ENCODE measurements at regions not wholly inside any gene's neighbourhood (a gene's known extent, or its start where the extent isn't known, plus 50 kb on each side); places are given as distances from the start of the nearest gene placed in this dataset.

GRCh38 chr16:85535352-85536072 is 77.6 kb upstream of the GSE1 start (continued):
- TF ChIP-seq MAF1 (CRISPR knock-in tag; IDR thresholded peaks at IDR 0.05; ENCODE audit: borderline replicate concordance) (peak; percentile 53; the same call in 1 of the 2 replicates), ZNF550 (CRISPR knock-in tag; IDR thresholded peaks at IDR 0.05; ENCODE audit: borderline replicate concordance) (no peak), MYNN (CRISPR knock-in tag; IDR thresholded peaks at IDR 0.05; ENCODE audit: low read depth) (no peak), ZNF296 (CRISPR knock-in tag; conservative IDR thresholded peaks at IDR 0.05) (peak; percentile 81; the same call in 1 of the 2 replicates), ZNF574 (CRISPR knock-in tag; IDR thresholded peaks at IDR 0.05) (peak; percentile 89), RFX5 (IDR thresholded peaks at IDR 0.05; ENCODE audit: low read depth, low read length) (no peak; the same call in 1 of the 2 replicates), MBNL3 (CRISPR knock-in tag; conservative IDR thresholded peaks at IDR 0.05) (no peak), ZBTB38 (CRISPR knock-in tag; IDR thresholded peaks at IDR 0.05) (no peak), ZNF766 (CRISPR knock-in tag; IDR thresholded peaks at IDR 0.05; ENCODE audit: borderline replicate concordance) (peak; percentile 71; the same call in 1 of the 2 replicates), ZNF205 (CRISPR knock-in tag; IDR thresholded peaks at IDR 0.05) (peak; percentile 81), CBX5 (CRISPR knock-in tag; IDR thresholded peaks at IDR 0.05; ENCODE audit: borderline replicate concordance) (0 out of 2 replicates have a peak, but pooled peaks have one; percentile 30), YEATS4 (CRISPR knock-in tag; IDR thresholded peaks at IDR 0.05; ENCODE audit: borderline replicate concordance) (peak; percentile 92), ZNF619 (CRISPR knock-in tag; IDR thresholded peaks at IDR 0.05) (no peak), MNT (IDR thresholded peaks at IDR 0.05) (no peak), ZNF747 (CRISPR knock-in tag; IDR thresholded peaks at IDR 0.05; ENCODE audit: borderline replicate concordance) (peak; percentile 75), HNRNPLL (IDR thresholded peaks at IDR 0.05; ENCODE audit: low read depth, low read length, poor library complexity, severe bottlenecking) (no peak), BCL3 (CRISPR knock-in tag; IDR thresholded peaks at IDR 0.05) (peak; percentile 63; the same call in 1 of the 2 replicates), AGO2 (optimal IDR thresholded peaks at IDR 0.05; ENCODE audit: low read depth, low read length) (no peak), REPIN1 (CRISPR knock-in tag; IDR thresholded peaks at IDR 0.05; ENCODE audit: borderline replicate concordance, low read depth) (peak; percentile 94), AHR (CRISPR knock-in tag; IDR thresholded peaks at IDR 0.05) (0 out of 2 replicates have a peak, but pooled peaks have one; percentile 45), FLYWCH1 (CRISPR knock-in tag; IDR thresholded peaks at IDR 0.05) (no peak), SP4 (CRISPR knock-in tag; IDR thresholded peaks at IDR 0.05) (peak; percentile 82), XRCC5 (optimal IDR thresholded peaks at IDR 0.05; ENCODE audit: low read length) (no peak), SSRP1 (CRISPR knock-in tag; IDR thresholded peaks at IDR 0.05) (no peak), PRPF4 (IDR thresholded peaks at IDR 0.05; ENCODE audit: low read depth, low read length, poor library complexity, severe bottlenecking) (peak; percentile 53)
